ENCODE measurements at regions not wholly inside any gene's neighbourhood (a gene's known extent, or its start where the extent isn't known, plus 50 kb on each side); places are given as distances from the start of the nearest gene placed in this dataset.

GRCh38 chr10:29916669-29917068 lies 142.7 kb downstream of the JCAD start:
- H3K9me3 ChIP-seq (ENCODE audit: control insufficient read depth, insufficient read depth, low read depth, low read length) = no peaks in the 10 kb centered on the region
- no peaks in the 10 kb centered on the region for H3K4me1 ChIP-seq (ENCODE audit: control insufficient read depth, extremely low read depth, insufficient read depth, low read length)
- no peak for DNase-seq (ENCODE audit: low read depth in 2 of 2)
- H2AFZ ChIP-seq (ENCODE audit: low read length) = no peak overlapping the region
- H3K36me3 ChIP-seq (ENCODE audit: control insufficient read depth, insufficient read depth, low read length) = no peaks in the 10 kb centered on the region
- H3K4me2 ChIP-seq (ENCODE audit: extremely low read depth, insufficient read depth, low read length) = no peak overlapping the region
- H3K4me3 ChIP-seq (replicated peaks in 1 of 4; ENCODE audit: control extremely low read depth in 1 of 4, insufficient read depth in 1 of 4, low read depth in 3 of 4, low read length in 4 of 4) = no peak overlapping the region
- TF ChIP-seq CTCF (conservative IDR thresholded peaks at IDR 0.05 in 1 of 2, IDR thresholded peaks at IDR 0.05 in 1 of 2; ENCODE audit: low read depth in 1 of 2, low read length in 2 of 2) (no peak), EZH2 (IDR thresholded peaks at IDR 0.05; ENCODE audit: low read length, missing control alignments) (no peak)
- H4K20me1 ChIP-seq (ENCODE audit: control insufficient read depth, extremely low read depth, insufficient read depth, low read length) = no peaks in the 10 kb centered on the region
- H3K27me3 ChIP-seq (ENCODE audit: control insufficient read depth, insufficient read depth, low read length) = no peaks in the 10 kb centered on the region
- H3K9ac ChIP-seq (ENCODE audit: insufficient read depth, low read length) = no peak overlapping the region
- H3K79me2 ChIP-seq (ENCODE audit: control insufficient read depth, insufficient read depth, low read length) = no peaks in the 10 kb centered on the region
- H3K27ac ChIP-seq (ENCODE audit: insufficient read depth, low read length) = no peak overlapping the region

- no peak for TF ChIP-seq CTCF (conservative IDR thresholded peaks at IDR 0.05 in 1 of 2, IDR thresholded peaks at IDR 0.05 in 1 of 2; ENCODE audit: low read depth in 1 of 2, low read length in 2 of 2)
- no peak for TF ChIP-seq EZH2 (IDR thresholded peaks at IDR 0.05; ENCODE audit: low read length, missing control alignments)
- peak; percentile 34 to 40 for DNase-seq (ENCODE audit: low read depth in 2 of 2)
- H3K4me3 ChIP-seq (replicated peaks in 1 of 4; ENCODE audit: control extremely low read depth in 1 of 4, insufficient read depth in 1 of 4, low read depth in 3 of 4, low read length in 4 of 4) = no peak overlapping the region
- H3K4me2 ChIP-seq (ENCODE audit: extremely low read depth, insufficient read depth, low read length) = no peak overlapping the region
- no peaks in the 10 kb centered on the region for H3K27me3 ChIP-seq (ENCODE audit: control insufficient read depth, insufficient read depth, low read length)
- no peaks in the 10 kb centered on the region for H3K36me3 ChIP-seq (ENCODE audit: control insufficient read depth, insufficient read depth, low read length)
- no peaks in the 10 kb centered on the region for H3K9me3 ChIP-seq (ENCODE audit: control insufficient read depth, insufficient read depth, low read depth, low read length)
- H3K4me1 ChIP-seq (ENCODE audit: control insufficient read depth, extremely low read depth, insufficient read depth, low read length) = no peaks in the 10 kb centered on the region
- no peak overlapping the region for H2AFZ ChIP-seq (ENCODE audit: low read length)
- H4K20me1 ChIP-seq (ENCODE audit: control insufficient read depth, extremely low read depth, insufficient read depth, low read length) = no peaks in the 10 kb centered on the region
- H3K27ac ChIP-seq (ENCODE audit: insufficient read depth, low read length) = no peak overlapping the region
- H3K79me2 ChIP-seq (ENCODE audit: control insufficient read depth, insufficient read depth, low read length) = no peaks in the 10 kb centered on the region
- no peak overlapping the region for H3K9ac ChIP-seq (ENCODE audit: insufficient read depth, low read length)
Observed at GRCh38 chr10:29914986-29915785, 144.2 kb downstream of the JCAD start.

- H3K4me2 ChIP-seq (ENCODE audit: extremely low read depth, insufficient read depth, low read length) = no peak overlapping the region
- no peak overlapping the region for H3K9ac ChIP-seq (ENCODE audit: insufficient read depth, low read length)
- no peaks in the 10 kb centered on the region for H4K20me1 ChIP-seq (ENCODE audit: control insufficient read depth, extremely low read depth, insufficient read depth, low read length)
- no peaks in the 10 kb centered on the region for H3K9me3 ChIP-seq (ENCODE audit: control insufficient read depth, insufficient read depth, low read depth, low read length)
- no peak overlapping the region for H2AFZ ChIP-seq (ENCODE audit: low read length)
- H3K27ac ChIP-seq (ENCODE audit: insufficient read depth, low read length) = no peak overlapping the region
- no peaks in the 10 kb centered on the region for H3K79me2 ChIP-seq (ENCODE audit: control insufficient read depth, insufficient read depth, low read length)
- TF ChIP-seq EZH2 (IDR thresholded peaks at IDR 0.05; ENCODE audit: low read length, missing control alignments) (no peak), CTCF (conservative IDR thresholded peaks at IDR 0.05 in 1 of 2, IDR thresholded peaks at IDR 0.05 in 1 of 2; ENCODE audit: low read depth in 1 of 2, low read length in 2 of 2) (no peak)
- no peaks in the 10 kb centered on the region for H3K4me1 ChIP-seq (ENCODE audit: control insufficient read depth, extremely low read depth, insufficient read depth, low read length)
- DNase-seq (ENCODE audit: low read depth in 2 of 2) = no peak
- no peaks in the 10 kb centered on the region for H3K36me3 ChIP-seq (ENCODE audit: control insufficient read depth, insufficient read depth, low read length)
- H3K4me3 ChIP-seq (replicated peaks in 1 of 4; ENCODE audit: control extremely low read depth in 1 of 4, insufficient read depth in 1 of 4, low read depth in 3 of 4, low read length in 4 of 4) = no peak overlapping the region
- H3K27me3 ChIP-seq (ENCODE audit: control insufficient read depth, insufficient read depth, low read length) = peaks cover 2% of the 10 kb centered on the region
Observed at GRCh38 chr10:29908962-29909361, 150.4 kb downstream of the JCAD start.

Data from fibroblast of lung (primary cell).